A549 (cell line): ENCODE measurements at regions not wholly inside any gene's neighbourhood (a gene's known extent, or its start where the extent isn't known, plus 50 kb on each side); places are given as distances from the start of the nearest gene placed in this dataset.

Source experiments
- ATAC-seq, 2 experiments: fragments of 200-7000 bp in 1 of 2; fragments of >200 bp in 1 of 2; cut with Nextera tagmentation in 1 of 2; cut with Tn5 transposase in 1 of 2; 3 replicates each; pipeline versions ENCODE4 v1.8.0 to v1.9.1; 2018 to 2020; ENCODE audit warnings: mild to moderate bottlenecking in 1 of 2, moderate library complexity in 1 of 2
- CTCF ChIA-PET: fragments of 300-600 bp; sonication (Branson Sonifier 250); formaldehyde crosslinking; extraction: SDS; loops from one replicate; lab custom pipeline; 2021; ENCODE audit warnings: antibody characterized with exemption, inconsistent platforms; lab: Yijun Ruan, JAX
- POLR2A ChIA-PET: fragments of 350-600 bp; formaldehyde crosslinking; extraction: SDS; loops from one replicate; lab custom pipeline; 2021; ENCODE audit warnings: antibody characterized with exemption, inconsistent platforms; lab: Yijun Ruan, JAX
- DNase-seq, 2 experiments: peaks; one replicate each; pipeline versions ENCODE4 v3.0.0 to v3.0.0-alpha.2; 2011 to 2016; ENCODE audit warnings: low read depth in 1 of 2, low spot score in 1 of 2
- FAIRE-seq: peaks from 2 replicates; lab custom pipeline; 2011; peaks lifted over from hg19 to GRCh38; lab: Jason Lieb, UNC
- H3K27ac ChIP-seq, 2 experiments: fragments of >200 bp; sonication (Bioruptor Twin); formaldehyde crosslinking; 3 replicates each; pipeline ENCODE4 v1.5.1; 2016 to 2017
- H3K4me1 ChIP-seq: fragments of >200 bp; sonication (Bioruptor Twin); formaldehyde crosslinking; 3 replicates; pipeline ENCODE4 v1.6.1; 2016
- H3K4me2 ChIP-seq: fragments of >200 bp; sonication (Bioruptor Twin); formaldehyde crosslinking; 3 replicates; pipeline ENCODE4 v1.6.1; 2016
- H3K4me3 ChIP-seq: fragments of >200 bp; sonication (Bioruptor Twin); formaldehyde crosslinking; 3 replicates; pipeline ENCODE4 v1.5.1; 2016
- H3K9me3 ChIP-seq: fragments of >200 bp; sonication (Bioruptor Twin); formaldehyde crosslinking; 3 replicates; pipeline ENCODE4 v1.6.1; 2016
- CBX8 ChIP-seq: fragments of 200-600 bp; sonication (generic); IDR thresholded peaks from 2 replicates; pipeline ENCODE4 v1.6.1; 2016
- CHD2 ChIP-seq: fragments of 150-350 bp; IDR thresholded peaks from 2 replicates; pipeline ENCODE4 v1.6.1; 2014; ENCODE audit warnings: low read length; ENCODE audit not compliant: partially characterized antibody
- EHF ChIP-seq: fragments of 250-450 bp; sonication (Bioruptor Pico); IDR thresholded peaks from 2 replicates; pipeline ENCODE4 v1.5.0; 2020; ENCODE audit warnings: mild to moderate bottlenecking
- EHMT2 ChIP-seq: fragments of 200-600 bp; sonication (generic); IDR thresholded peaks from 2 replicates; pipeline ENCODE4 v1.6.1; 2016; ENCODE audit warnings: antibody characterized with exemption, low read depth, mild to moderate bottlenecking, moderate library complexity
- ESRRA ChIP-seq: fragments of 150-350 bp; IDR thresholded peaks from 2 replicates; pipeline ENCODE4 v1.6.1; 2014; ENCODE audit warnings: mild to moderate bottlenecking, low read length, borderline replicate concordance
- GATA3 ChIP-seq: IDR thresholded peaks from 2 replicates; pipeline ENCODE4 v1.6.1; 2012; ENCODE audit warnings: borderline replicate concordance
- HEYL ChIP-seq: fragments of 250-450 bp; sonication (Bioruptor Pico); IDR thresholded peaks from 2 replicates; pipeline ENCODE4 v1.8.0; 2021; ENCODE audit warnings: mild to moderate bottlenecking, moderate library complexity
- HOXA7 ChIP-seq: fragments of 250-450 bp; sonication (Bioruptor Pico); IDR thresholded peaks from 2 replicates; pipeline ENCODE4 v1.5.0; 2020; ENCODE audit warnings: mild to moderate bottlenecking, moderate library complexity
- HOXB13 ChIP-seq: fragments of 250-450 bp; sonication (Bioruptor Pico); IDR thresholded peaks from 2 replicates; pipeline ENCODE4 v1.5.0; 2020; ENCODE audit warnings: low read depth, mild to moderate bottlenecking, moderate library complexity
- HOXB5 ChIP-seq: fragments of 250-450 bp; sonication (Bioruptor Pico); IDR thresholded peaks from 2 replicates; pipeline ENCODE4 v1.5.0; 2020; ENCODE audit warnings: mild to moderate bottlenecking, moderate library complexity
- JUN ChIP-seq, 2 experiments: fragments of >200 bp; sonication (Bioruptor Twin); formaldehyde crosslinking; IDR thresholded peaks; 2 replicates in 1 of 2; 3 replicates in 1 of 2; pipeline ENCODE4 v1.6.1; 2016 to 2017
- JUNB ChIP-seq: fragments of >200 bp; sonication (Bioruptor Twin); formaldehyde crosslinking; IDR thresholded peaks from 2 replicates; pipeline ENCODE4 v1.6.1; 2016
- KDM1A ChIP-seq: fragments of 200-600 bp; sonication (generic); IDR thresholded peaks from 2 replicates; pipeline ENCODE4 v1.6.1; 2016; ENCODE audit warnings: low read depth, mild to moderate bottlenecking
- MAZ ChIP-seq: fragments of 150-350 bp; IDR thresholded peaks from 2 replicates; pipeline ENCODE4 v1.6.1; 2014; ENCODE audit warnings: antibody characterized with exemption, low read depth, low read length, borderline replicate concordance
- NFE2L2 ChIP-seq: fragments of 150-350 bp; conservative IDR thresholded peaks from 2 replicates; pipeline ENCODE4 v1.6.1; 2014; ENCODE audit warnings: low read length
- NPAS2 ChIP-seq: fragments of 250-450 bp; sonication (Bioruptor Pico); IDR thresholded peaks from 2 replicates; pipeline ENCODE4 v1.8.0; 2022; ENCODE audit warnings: mild to moderate bottlenecking, moderate library complexity, borderline replicate concordance
- POLR2AphosphoS2 ChIP-seq: conservative IDR thresholded peaks from 2 replicates; pipeline ENCODE4 v1.6.1; 2012; ENCODE audit warnings: low read length, improper control_type of control experiment, inconsistent platforms
- RAD21 ChIP-seq, 2 experiments: fragments of >200 bp in 1 of 2; sonication (Bioruptor Twin) in 1 of 2; formaldehyde crosslinking in 1 of 2; IDR thresholded peaks in 1 of 2; conservative IDR thresholded peaks in 1 of 2; 2 replicates in 1 of 2; 3 replicates in 1 of 2; pipeline ENCODE4 v1.6.1; 2012 to 2018; ENCODE audit warnings: inconsistent platforms in 1 of 2
- RFX5 ChIP-seq: fragments of 450-650 bp; IDR thresholded peaks from 2 replicates; pipeline ENCODE4 v1.7.1; 2014; ENCODE audit warnings: antibody characterized with exemption, mild to moderate bottlenecking, moderate library complexity
- SMC3 ChIP-seq: fragments of >200 bp; sonication (Bioruptor Twin); formaldehyde crosslinking; IDR thresholded peaks from 3 replicates; pipeline ENCODE4 v1.6.1; 2018; ENCODE audit warnings: inconsistent platforms
- SREBF2 ChIP-seq: fragments of 450-650 bp; IDR thresholded peaks from 2 replicates; pipeline ENCODE4 v1.6.1; 2014; ENCODE audit warnings: mild to moderate bottlenecking, moderate library complexity
- ZC3H11A ChIP-seq: fragments of 450-650 bp; IDR thresholded peaks from 2 replicates; pipeline ENCODE4 v1.6.1; 2014; ENCODE audit warnings: antibody characterized with exemption, mild to moderate bottlenecking
- ZFP36 ChIP-seq: fragments of 450-650 bp; IDR thresholded peaks from 2 replicates; pipeline ENCODE4 v1.6.1; 2014; ENCODE audit warnings: borderline replicate concordance; ENCODE audit not compliant: partially characterized antibody
- ZNF302 ChIP-seq: fragments of 250-450 bp; sonication (Bioruptor Pico); IDR thresholded peaks from 2 replicates; pipeline ENCODE4 v1.9.0; 2021; ENCODE audit warnings: inconsistent platforms, mild to moderate bottlenecking, moderate library complexity
- ZSCAN20 ChIP-seq: fragments of 250-450 bp; sonication (Bioruptor Pico); IDR thresholded peaks from 2 replicates; pipeline ENCODE4 v1.8.0; 2022; ENCODE audit warnings: mild to moderate bottlenecking, moderate library complexity
- WGBS: methylation state at CpG from one replicate; pipeline ENCODE4 v1.1.6; 2017; ENCODE audit errors: missing lambda C conversion rate; 5-methylcytosine and 5-hydroxymethylcytosine counted together
- TF ChIP-seq, protein P1 (sequence below): fragments of >200 bp; sonication (Bioruptor Twin); formaldehyde crosslinking; IDR thresholded peaks from 3 replicates; pipeline ENCODE4 v1.5.1; 2016
- TF ChIP-seq, protein P2 (sequence below): IDR thresholded peaks from 2 replicates; pipeline ENCODE4 v1.6.1; 2012
- TF ChIP-seq, protein P3 (sequence below): fragments of >200 bp; sonication (Bioruptor Twin); formaldehyde crosslinking; IDR thresholded peaks from 3 replicates; pipeline ENCODE4 v1.6.1; 2016
- TF ChIP-seq, protein P4 (sequence below): fragments of 200-600 bp; sonication (generic); IDR thresholded peaks from 2 replicates; pipeline ENCODE4 v1.6.1; 2016; ENCODE audit warnings: antibody characterized with exemption, mild to moderate bottlenecking, moderate library complexity
- TF ChIP-seq, protein P5 (sequence below): fragments of >200 bp; sonication (Bioruptor Twin); formaldehyde crosslinking; IDR thresholded peaks from 2 replicates; pipeline ENCODE4 v1.6.1; 2016

DNA sequence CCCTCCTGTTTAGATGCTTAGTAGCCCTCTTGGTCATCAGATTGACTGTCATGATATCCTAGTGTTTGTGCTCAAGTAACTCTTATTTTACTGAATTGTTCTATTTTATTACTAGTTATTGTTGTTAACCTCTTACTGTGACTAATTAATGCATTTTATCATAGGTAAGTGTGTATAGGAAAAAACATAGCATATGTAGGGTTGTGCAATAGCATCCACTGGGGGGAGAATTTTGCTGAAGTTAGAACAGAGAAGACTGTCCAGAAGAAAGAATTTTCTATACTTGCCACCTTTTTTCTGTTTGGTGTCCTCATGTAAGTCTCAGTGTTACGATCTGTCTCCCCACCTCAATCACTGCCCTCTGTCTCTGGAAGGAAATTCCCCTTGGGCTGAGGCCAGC, 177.4 kb downstream of the RPIA start:
- ATAC-seq, result no peak
- Histone ChIP-seq H3K4me3 (no peak overlapping the region), H3K9me3 (no peaks in the 10 kb centered on the region), H3K4me1 (no peaks in the 10 kb centered on the region), H3K27ac (no peak overlapping the region), H3K4me2 (no peak overlapping the region)
- ChIA-PET CTCF (interaction anchor here (0.8 to 3.8 kb wide), 2 partner anchors 11 to 20 kb away, joined by 8 to 19 read pairs; no protein-coding TSS in a partner anchor), POLR2A (no interaction called here)
- 5% methylated on average over 1 of the region's 1 CpG for WGBS
- DNase-seq, result no peak
- no peak for FAIRE-seq
- TF ChIP-seq ZFP36 (no peak), ESRRA (no peak), RAD21 (conservative IDR thresholded peaks at IDR 0.05 in 1 of 2, IDR thresholded peaks at IDR 0.05 in 1 of 2) (no peak), SMC3 (no peak), HOXB5 (CRISPR knock-in tag) (no peak), ZSCAN20 (CRISPR knock-in tag) (no peak), MAZ (no peak), ZC3H11A (no peak), ZNF302 (CRISPR knock-in tag) (no peak), CBX8 (no peak), RFX5 (no peak), JUNB (no peak), GATA3 (no peak), CHD2 (no peak)
- TF ChIP-seq, protein P1, sequence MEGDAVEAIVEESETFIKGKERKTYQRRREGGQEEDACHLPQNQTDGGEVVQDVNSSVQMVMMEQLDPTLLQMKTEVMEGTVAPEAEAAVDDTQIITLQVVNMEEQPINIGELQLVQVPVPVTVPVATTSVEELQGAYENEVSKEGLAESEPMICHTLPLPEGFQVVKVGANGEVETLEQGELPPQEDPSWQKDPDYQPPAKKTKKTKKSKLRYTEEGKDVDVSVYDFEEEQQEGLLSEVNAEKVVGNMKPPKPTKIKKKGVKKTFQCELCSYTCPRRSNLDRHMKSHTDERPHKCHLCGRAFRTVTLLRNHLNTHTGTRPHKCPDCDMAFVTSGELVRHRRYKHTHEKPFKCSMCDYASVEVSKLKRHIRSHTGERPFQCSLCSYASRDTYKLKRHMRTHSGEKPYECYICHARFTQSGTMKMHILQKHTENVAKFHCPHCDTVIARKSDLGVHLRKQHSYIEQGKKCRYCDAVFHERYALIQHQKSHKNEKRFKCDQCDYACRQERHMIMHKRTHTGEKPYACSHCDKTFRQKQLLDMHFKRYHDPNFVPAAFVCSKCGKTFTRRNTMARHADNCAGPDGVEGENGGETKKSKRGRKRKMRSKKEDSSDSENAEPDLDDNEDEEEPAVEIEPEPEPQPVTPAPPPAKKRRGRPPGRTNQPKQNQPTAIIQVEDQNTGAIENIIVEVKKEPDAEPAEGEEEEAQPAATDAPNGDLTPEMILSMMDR, result no peak
- TF ChIP-seq, protein P2, sequence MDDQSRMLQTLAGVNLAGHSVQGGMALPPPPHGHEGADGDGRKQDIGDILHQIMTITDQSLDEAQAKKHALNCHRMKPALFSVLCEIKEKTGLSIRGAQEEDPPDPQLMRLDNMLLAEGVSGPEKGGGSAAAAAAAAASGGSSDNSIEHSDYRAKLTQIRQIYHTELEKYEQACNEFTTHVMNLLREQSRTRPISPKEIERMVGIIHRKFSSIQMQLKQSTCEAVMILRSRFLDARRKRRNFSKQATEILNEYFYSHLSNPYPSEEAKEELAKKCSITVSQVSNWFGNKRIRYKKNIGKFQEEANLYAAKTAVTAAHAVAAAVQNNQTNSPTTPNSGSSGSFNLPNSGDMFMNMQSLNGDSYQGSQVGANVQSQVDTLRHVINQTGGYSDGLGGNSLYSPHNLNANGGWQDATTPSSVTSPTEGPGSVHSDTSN, result no peak
- TF ChIP-seq, protein P3, sequence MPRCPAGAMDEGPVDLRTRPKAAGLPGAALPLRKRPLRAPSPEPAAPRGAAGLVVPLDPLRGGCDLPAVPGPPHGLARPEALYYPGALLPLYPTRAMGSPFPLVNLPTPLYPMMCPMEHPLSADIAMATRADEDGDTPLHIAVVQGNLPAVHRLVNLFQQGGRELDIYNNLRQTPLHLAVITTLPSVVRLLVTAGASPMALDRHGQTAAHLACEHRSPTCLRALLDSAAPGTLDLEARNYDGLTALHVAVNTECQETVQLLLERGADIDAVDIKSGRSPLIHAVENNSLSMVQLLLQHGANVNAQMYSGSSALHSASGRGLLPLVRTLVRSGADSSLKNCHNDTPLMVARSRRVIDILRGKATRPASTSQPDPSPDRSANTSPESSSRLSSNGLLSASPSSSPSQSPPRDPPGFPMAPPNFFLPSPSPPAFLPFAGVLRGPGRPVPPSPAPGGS, result no peak
- TF ChIP-seq, protein P4, sequence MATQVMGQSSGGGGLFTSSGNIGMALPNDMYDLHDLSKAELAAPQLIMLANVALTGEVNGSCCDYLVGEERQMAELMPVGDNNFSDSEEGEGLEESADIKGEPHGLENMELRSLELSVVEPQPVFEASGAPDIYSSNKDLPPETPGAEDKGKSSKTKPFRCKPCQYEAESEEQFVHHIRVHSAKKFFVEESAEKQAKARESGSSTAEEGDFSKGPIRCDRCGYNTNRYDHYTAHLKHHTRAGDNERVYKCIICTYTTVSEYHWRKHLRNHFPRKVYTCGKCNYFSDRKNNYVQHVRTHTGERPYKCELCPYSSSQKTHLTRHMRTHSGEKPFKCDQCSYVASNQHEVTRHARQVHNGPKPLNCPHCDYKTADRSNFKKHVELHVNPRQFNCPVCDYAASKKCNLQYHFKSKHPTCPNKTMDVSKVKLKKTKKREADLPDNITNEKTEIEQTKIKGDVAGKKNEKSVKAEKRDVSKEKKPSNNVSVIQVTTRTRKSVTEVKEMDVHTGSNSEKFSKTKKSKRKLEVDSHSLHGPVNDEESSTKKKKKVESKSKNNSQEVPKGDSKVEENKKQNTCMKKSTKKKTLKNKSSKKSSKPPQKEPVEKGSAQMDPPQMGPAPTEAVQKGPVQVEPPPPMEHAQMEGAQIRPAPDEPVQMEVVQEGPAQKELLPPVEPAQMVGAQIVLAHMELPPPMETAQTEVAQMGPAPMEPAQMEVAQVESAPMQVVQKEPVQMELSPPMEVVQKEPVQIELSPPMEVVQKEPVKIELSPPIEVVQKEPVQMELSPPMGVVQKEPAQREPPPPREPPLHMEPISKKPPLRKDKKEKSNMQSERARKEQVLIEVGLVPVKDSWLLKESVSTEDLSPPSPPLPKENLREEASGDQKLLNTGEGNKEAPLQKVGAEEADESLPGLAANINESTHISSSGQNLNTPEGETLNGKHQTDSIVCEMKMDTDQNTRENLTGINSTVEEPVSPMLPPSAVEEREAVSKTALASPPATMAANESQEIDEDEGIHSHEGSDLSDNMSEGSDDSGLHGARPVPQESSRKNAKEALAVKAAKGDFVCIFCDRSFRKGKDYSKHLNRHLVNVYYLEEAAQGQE, result no peak
- TF ChIP-seq, protein P5, sequence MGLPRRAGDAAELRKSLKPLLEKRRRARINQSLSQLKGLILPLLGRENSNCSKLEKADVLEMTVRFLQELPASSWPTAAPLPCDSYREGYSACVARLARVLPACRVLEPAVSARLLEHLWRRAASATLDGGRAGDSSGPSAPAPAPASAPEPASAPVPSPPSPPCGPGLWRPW, result no peak

DNA sequence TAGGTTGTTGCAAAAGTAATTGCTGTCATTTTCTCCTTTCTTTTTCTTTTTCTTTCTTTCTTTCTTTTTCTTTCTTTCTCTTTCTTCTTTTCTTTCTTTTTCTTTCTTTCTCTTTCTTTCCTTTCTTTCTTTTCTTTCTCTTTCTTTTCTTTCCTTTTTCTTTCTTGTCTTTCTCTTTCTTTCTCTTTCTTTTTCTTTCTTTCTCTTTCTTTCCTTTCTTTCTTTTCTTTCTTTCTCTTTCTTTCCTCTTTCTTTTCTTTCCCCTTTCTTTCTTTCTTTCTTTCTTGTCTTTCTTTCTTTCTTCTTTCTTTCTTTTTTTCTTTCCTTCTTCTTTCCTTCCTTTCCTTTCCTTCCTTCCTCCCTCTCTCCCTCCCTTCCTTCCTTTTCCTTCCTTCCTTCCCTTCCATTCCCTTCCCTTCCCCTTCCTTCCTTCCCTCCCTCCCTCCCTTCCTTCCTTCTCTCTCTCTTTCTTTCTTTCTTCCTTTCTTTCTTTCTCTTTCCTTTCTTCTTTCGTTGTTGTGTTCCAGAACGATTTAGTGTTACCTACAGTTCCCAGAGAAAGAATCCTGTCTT, 178.9 kb downstream of the RPIA start:
- CTCF ChIA-PET, result interaction anchor here (1.2 to 3.8 kb wide), 2 partner anchors 9 to 116 kb away, joined by 3 to 19 read pairs; no protein-coding TSS in a partner anchor
- DNase-seq (no peak), FAIRE-seq (no peak), ATAC-seq (no peak)
- no peaks in the 10 kb centered on the region for H3K9me3 ChIP-seq
- H3K4me2 ChIP-seq, result no peak overlapping the region
- no peak overlapping the region for H3K4me3 ChIP-seq
- POLR2A ChIA-PET, result no interaction called here
- H3K4me1 ChIP-seq, result no peaks in the 10 kb centered on the region
- no peak overlapping the region for H3K27ac ChIP-seq
- WGBS, result 0% methylated on average over 2 of the region's 2 CpGs
- TF ChIP-seq SMC3 (no peak), EHMT2 (no peak), SREBF2 (no peak), HOXA7 (CRISPR knock-in tag) (no peak), MAZ (no peak), KDM1A (no peak), HEYL (CRISPR knock-in tag) (no peak), JUNB (no peak), EHF (CRISPR knock-in tag) (no peak), POLR2AphosphoS2 (no peak), HOXB13 (CRISPR knock-in tag) (no peak), JUN (IDR thresholded peaks at IDR 0.05) (no peak), RFX5 (no peak), NPAS2 (CRISPR knock-in tag) (no peak), NFE2L2 (no peak)
- TF ChIP-seq, protein P5, result no peak
